OCI-LY3 (cell line): ENCODE measurements at regions not wholly inside any gene's neighbourhood (a gene's known extent, or its start where the extent isn't known, plus 50 kb on each side); places are given as distances from the start of the nearest gene placed in this dataset.

Experiments used
- H2AFZ ChIP-seq: fragments of 200-600, 300-600 bp; shearing (Covaris generic); 2 replicates; pipeline ENCODE4 v1.6.0; 2014; ENCODE audit warnings: antibody characterized with exemption, low read depth, low read length
- H3K27ac ChIP-seq: fragments of 200-600, 300-600 bp; sonication (generic); 2 replicates; pipeline ENCODE4 v1.5.1; 2014; ENCODE audit warnings: mild to moderate bottlenecking, low read length, moderate library complexity, mixed read lengths
- H3K27me3 ChIP-seq: fragments of 200-600, 300-600 bp; sonication (generic); 2 replicates; pipeline ENCODE4 v1.6.1; 2014; ENCODE audit warnings: low read depth, low read length, mixed read lengths
- H3K36me3 ChIP-seq: fragments of 200-600, 300-600 bp; sonication (generic); replicated peaks from 2 replicates; pipeline ENCODE3; 2014; ENCODE audit warnings: low read depth, low read length, mixed read lengths
- H3K4me1 ChIP-seq: fragments of 300-600, 200-600 bp; sonication (generic); 2 replicates; pipeline ENCODE4 v1.6.1; 2014; ENCODE audit warnings: low read length, mixed read lengths
- H3K4me2 ChIP-seq: fragments of 200-600, 300-600 bp; sonication (generic); 2 replicates; pipeline ENCODE4 v1.6.1; 2014; ENCODE audit warnings: low read length, mixed read lengths
- H3K4me3 ChIP-seq: fragments of 300-600, 200-600 bp; sonication (generic); 2 replicates; pipeline ENCODE4 v1.5.1; 2014; ENCODE audit warnings: antibody characterized with exemption, mild to moderate bottlenecking, low read length, moderate library complexity
- H3K79me2 ChIP-seq: fragments of 300-600, 200-600 bp; shearing (Covaris generic); 2 replicates; pipeline ENCODE4 v1.6.1; 2014; ENCODE audit warnings: mild to moderate bottlenecking, low read length, mixed read lengths
- H3K9ac ChIP-seq: fragments of 300-600, 200-600 bp; shearing (Covaris generic); 2 replicates; pipeline ENCODE4 v1.6.0; 2014; ENCODE audit warnings: mild to moderate bottlenecking, low read length, moderate library complexity
- H3K9me3 ChIP-seq: fragments of 200-600, 300-600 bp; shearing (Covaris generic); 2 replicates; pipeline ENCODE4 v1.6.1; 2014; ENCODE audit warnings: low read length, mixed read lengths; ENCODE audit not compliant: insufficient read depth
- H4K20me1 ChIP-seq: fragments of 200-600, 300-600 bp; sonication (generic); 2 replicates; pipeline ENCODE4 v1.6.1; 2016; ENCODE audit warnings: low read length, mixed read lengths; ENCODE audit not compliant: insufficient read depth
- EZH2phosphoT487 ChIP-seq: fragments of 200-600 bp; shearing (Covaris generic); IDR thresholded peaks from 2 replicates; pipeline ENCODE4 v1.6.1; 2018; ENCODE audit warnings: antibody characterized with exemption, mixed run types, low read depth
- TF ChIP-seq, protein P1 (sequence below): fragments of 200-600, 300-600 bp; sonication (generic); IDR thresholded peaks from 2 replicates; pipeline ENCODE4 v1.5.1; 2014; ENCODE audit warnings: antibody characterized with exemption, low read length, low read depth

DNA sequence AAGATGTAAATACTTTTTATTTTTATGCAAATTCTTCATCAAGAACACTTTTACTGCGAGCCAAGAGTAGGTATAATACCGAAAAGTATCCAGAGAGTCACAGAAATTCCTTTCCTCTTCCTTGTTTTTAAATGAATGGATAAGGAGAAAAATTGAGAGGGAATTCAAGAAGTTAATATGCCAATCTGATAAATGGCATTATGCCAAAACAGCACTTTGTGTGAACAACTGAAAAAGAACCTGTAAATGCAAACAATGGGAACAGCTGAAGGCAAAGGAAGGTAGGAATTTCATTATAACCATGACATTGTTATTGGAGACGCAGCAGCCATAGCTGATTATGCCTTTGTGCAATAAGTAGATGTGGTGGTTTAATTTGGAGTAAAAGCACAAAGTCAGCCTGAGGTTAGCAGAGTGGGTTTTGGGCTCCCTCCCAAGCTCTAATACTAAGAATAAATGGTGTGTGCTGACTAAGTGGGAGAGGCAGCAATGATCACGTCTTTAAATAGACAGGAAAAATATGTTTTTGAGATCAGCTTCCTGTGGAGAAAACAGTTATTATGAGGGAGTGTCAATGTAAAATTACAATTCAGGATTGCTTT is 209.8 kb upstream of the NDST4 start:
- TF ChIP-seq EZH2phosphoT487, result no peak
- TF ChIP-seq, protein P1, sequence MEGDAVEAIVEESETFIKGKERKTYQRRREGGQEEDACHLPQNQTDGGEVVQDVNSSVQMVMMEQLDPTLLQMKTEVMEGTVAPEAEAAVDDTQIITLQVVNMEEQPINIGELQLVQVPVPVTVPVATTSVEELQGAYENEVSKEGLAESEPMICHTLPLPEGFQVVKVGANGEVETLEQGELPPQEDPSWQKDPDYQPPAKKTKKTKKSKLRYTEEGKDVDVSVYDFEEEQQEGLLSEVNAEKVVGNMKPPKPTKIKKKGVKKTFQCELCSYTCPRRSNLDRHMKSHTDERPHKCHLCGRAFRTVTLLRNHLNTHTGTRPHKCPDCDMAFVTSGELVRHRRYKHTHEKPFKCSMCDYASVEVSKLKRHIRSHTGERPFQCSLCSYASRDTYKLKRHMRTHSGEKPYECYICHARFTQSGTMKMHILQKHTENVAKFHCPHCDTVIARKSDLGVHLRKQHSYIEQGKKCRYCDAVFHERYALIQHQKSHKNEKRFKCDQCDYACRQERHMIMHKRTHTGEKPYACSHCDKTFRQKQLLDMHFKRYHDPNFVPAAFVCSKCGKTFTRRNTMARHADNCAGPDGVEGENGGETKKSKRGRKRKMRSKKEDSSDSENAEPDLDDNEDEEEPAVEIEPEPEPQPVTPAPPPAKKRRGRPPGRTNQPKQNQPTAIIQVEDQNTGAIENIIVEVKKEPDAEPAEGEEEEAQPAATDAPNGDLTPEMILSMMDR, result no peak
- Histone ChIP-seq H3K4me3 (no peak overlapping the region), H3K27me3 (no peaks in the 10 kb centered on the region), H4K20me1 (no peaks in the 10 kb centered on the region), H2AFZ (no peak overlapping the region), H3K9ac (no peak overlapping the region), H3K36me3 (no peaks in the 10 kb centered on the region), H3K4me2 (no peak overlapping the region), H3K27ac (no peak overlapping the region), H3K79me2 (no peaks in the 10 kb centered on the region), H3K4me1 (no peaks in the 10 kb centered on the region), H3K9me3 (no peaks in the 10 kb centered on the region)

DNA sequence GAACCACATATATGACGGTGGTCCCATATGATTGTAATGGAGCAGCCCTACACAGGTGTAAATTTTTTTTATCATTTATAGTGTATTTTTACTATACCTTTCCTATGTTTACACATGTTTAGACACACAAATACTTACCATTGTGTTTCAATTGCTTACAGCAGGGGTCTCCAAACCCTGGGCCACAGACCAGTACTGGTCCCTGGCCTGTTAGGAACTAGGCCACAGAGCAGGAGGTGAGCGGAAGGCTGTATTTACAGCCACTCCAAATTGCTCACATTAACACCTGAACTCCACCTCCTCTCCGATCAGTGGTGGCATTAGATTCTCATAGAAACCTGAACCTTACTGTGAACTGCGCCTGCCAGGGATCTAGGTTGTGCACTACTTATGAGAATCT is 201.8 kb upstream of the NDST4 start:
- H2AFZ ChIP-seq, result no peak overlapping the region
- no peak overlapping the region for H3K9ac ChIP-seq
- no peak overlapping the region for H3K27ac ChIP-seq
- H3K79me2 ChIP-seq, result no peaks in the 10 kb centered on the region
- H3K4me3 ChIP-seq, result no peak overlapping the region
- no peak overlapping the region for H3K4me2 ChIP-seq
- no peaks in the 10 kb centered on the region for H3K9me3 ChIP-seq
- no peaks in the 10 kb centered on the region for H3K4me1 ChIP-seq
- H3K36me3 ChIP-seq, result no peaks in the 10 kb centered on the region
- TF ChIP-seq EZH2phosphoT487, result no peak
- TF ChIP-seq, protein P1, result no peak
- H4K20me1 ChIP-seq, result no peaks in the 10 kb centered on the region
- H3K27me3 ChIP-seq, result no peaks in the 10 kb centered on the region

DNA sequence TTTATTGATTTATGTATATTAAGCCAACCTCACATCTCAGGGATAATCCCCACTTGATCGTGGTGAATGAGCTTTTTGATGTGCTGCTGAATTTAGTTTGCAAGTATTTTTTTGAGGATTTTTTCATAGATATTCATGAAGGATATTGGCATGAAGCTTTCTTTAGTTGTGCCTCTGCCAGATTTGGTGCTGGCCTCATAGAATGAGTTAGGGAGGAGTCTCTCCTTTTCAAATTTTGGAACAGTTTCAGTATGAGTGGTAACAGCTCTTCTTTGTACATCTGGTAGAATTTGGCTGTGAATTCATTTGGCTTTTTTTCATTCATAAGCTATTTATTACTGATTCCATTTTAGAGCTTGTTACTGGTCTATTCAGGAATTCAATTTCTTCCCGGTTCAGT is 197.2 kb upstream of the NDST4 start:
- Histone ChIP-seq H3K4me3 (no peak overlapping the region), H3K9me3 (no peaks in the 10 kb centered on the region), H3K9ac (no peak overlapping the region), H3K36me3 (no peaks in the 10 kb centered on the region), H3K4me2 (no peak overlapping the region), H3K27me3 (no peaks in the 10 kb centered on the region), H4K20me1 (no peaks in the 10 kb centered on the region), H3K27ac (no peak overlapping the region), H3K4me1 (no peaks in the 10 kb centered on the region), H3K79me2 (no peaks in the 10 kb centered on the region), H2AFZ (no peak overlapping the region)
- TF ChIP-seq EZH2phosphoT487, result no peak
- TF ChIP-seq, protein P1, result no peak

DNA sequence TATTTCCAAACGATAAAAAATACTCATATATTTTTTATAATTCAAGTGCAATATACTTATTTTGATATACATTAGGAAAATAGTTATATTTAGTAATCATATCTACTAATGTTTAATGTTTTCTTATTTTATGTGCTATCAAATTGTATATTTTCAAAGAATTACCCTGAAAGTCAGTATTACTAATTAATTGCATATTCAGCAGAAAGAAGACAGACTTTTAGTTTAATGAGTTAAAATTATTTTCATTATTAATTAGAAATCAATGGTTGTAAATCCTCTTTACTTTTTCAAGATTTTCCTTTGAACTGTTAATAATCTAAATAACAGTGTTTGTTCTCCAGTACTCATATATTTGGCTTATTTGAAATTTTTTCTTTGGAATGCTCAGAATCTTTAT is 181.3 kb upstream of the NDST4 start:
- H3K9me3 ChIP-seq, result no peaks in the 10 kb centered on the region
- TF ChIP-seq EZH2phosphoT487, result no peak
- TF ChIP-seq, protein P1, result no peak
- H3K36me3 ChIP-seq, result no peaks in the 10 kb centered on the region
- H3K4me3 ChIP-seq, result no peak overlapping the region
- no peak overlapping the region for H2AFZ ChIP-seq
- no peak overlapping the region for H3K27ac ChIP-seq
- H3K4me1 ChIP-seq, result peaks cover 7% of the 10 kb centered on the region
- no peak overlapping the region for H3K9ac ChIP-seq
- H3K27me3 ChIP-seq, result no peaks in the 10 kb centered on the region
- no peaks in the 10 kb centered on the region for H3K79me2 ChIP-seq
- no peaks in the 10 kb centered on the region for H4K20me1 ChIP-seq
- no peak overlapping the region for H3K4me2 ChIP-seq
